Activated CD4-positive, alpha-beta T cell treated with anti-CD3 and anti-CD28 coated beads, Interleukin-2, amount 10 ng/mL, durations not matched to agents 24 days and 14 days (primary cell): ENCODE measurements at regions not wholly inside any gene's neighbourhood (a gene's known extent, or its start where the extent isn't known, plus 50 kb on each side); places are given as distances from the start of the nearest gene placed in this dataset.

Experiments used
- DNase-seq: peaks from one replicate; pipeline ENCODE4 v3.0.0; 2022
- H3K27ac Mint-ChIP-seq: one replicate; pipeline ENCODE4 v1.8.0; 2022; ENCODE audit warnings: mild to moderate bottlenecking, mixed read lengths
- H3K27me3 Mint-ChIP-seq: one replicate; pipeline ENCODE4 v1.8.0; 2022; ENCODE audit warnings: mixed read lengths
- H3K36me3 Mint-ChIP-seq: one replicate; pipeline ENCODE4 v1.8.0; 2022; ENCODE audit warnings: low read depth, mild to moderate bottlenecking, mixed read lengths
- H3K4me1 Mint-ChIP-seq: one replicate; pipeline ENCODE4 v1.8.0; 2021; ENCODE audit warnings: mixed read lengths
- H3K4me3 Mint-ChIP-seq: one replicate; pipeline ENCODE4 v1.8.0; 2022; ENCODE audit warnings: mild to moderate bottlenecking, moderate library complexity, mixed read lengths
- H3K9me3 Mint-ChIP-seq: one replicate; pipeline ENCODE4 v1.8.0; 2021; ENCODE audit warnings: mixed read lengths
- intact Hi-C: fragments of 100-400 bp; cut with micrococcal nuclease; formaldehyde crosslinking; loops from one replicate; pipeline ENCODE4 v1.15.1; 2023

DNA sequence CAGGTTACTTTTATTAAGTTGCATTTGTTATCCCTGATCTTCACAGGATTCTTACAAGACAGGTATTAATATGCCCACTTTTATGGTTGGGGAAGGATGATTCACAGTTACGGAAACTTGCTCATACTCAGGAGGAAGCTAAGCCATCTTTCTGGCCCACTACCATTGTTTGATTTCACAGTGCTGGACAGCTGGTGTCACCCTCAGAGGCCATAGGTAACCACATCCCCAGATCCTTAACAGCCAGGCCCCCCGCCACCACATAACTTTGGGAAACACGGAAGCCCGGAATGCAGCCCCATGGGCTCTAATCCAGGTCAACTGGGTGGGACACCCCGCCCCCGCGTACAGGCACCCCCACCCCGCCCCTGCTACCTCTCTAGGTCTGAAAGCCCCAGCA lies 119.7 kb downstream of the IRS2 start:
- H3K9me3 Mint-ChIP-seq, result no peaks in the 10 kb centered on the region

GRCh38 chr13:109665781-109666249 lies 120.6 kb downstream of the IRS2 start:
- H3K9me3 Mint-ChIP-seq, result no peaks in the 10 kb centered on the region
- H3K4me1 Mint-ChIP-seq, result no peaks in the 10 kb centered on the region
- no peak for DNase-seq
- intact Hi-C loops, result no loop called here
- no peak overlapping the region for H3K4me3 Mint-ChIP-seq
- H3K27ac Mint-ChIP-seq, result no peak overlapping the region
- H3K27me3 Mint-ChIP-seq, result no peaks in the 10 kb centered on the region
- H3K36me3 Mint-ChIP-seq, result no peaks in the 10 kb centered on the region

More for the DNA sequence above, 119.7 kb downstream of the IRS2 start:
- intact Hi-C loops, result no loop called here
- H3K4me3 Mint-ChIP-seq, result no peak overlapping the region
- no peak overlapping the region for H3K27ac Mint-ChIP-seq
- no peaks in the 10 kb centered on the region for H3K4me1 Mint-ChIP-seq
- DNase-seq, result no peak
- H3K27me3 Mint-ChIP-seq, result no peaks in the 10 kb centered on the region
- no peaks in the 10 kb centered on the region for H3K36me3 Mint-ChIP-seq

DNA sequence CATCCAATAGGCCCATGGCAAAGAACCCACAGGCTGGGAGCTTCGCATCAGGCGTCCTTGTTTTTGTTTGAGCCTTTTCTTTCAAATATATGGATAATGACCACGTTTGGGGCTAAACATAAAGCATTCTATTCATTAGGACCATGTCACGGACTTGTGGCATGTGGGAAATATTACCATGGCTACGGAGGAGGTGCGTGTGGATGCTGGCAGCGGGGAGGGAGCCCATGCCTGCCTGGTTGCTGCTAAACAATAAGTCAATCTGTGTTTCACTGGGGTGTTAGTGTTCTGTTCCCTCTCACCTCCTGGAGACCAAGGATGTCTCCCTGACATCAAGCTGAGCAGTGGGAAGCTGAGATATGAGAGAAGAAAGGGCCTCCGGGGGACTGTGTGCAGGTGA lies 121.1 kb downstream of the IRS2 start:
- H3K36me3 Mint-ChIP-seq, result no peaks in the 10 kb centered on the region
- no peak for DNase-seq
- no peaks in the 10 kb centered on the region for H3K9me3 Mint-ChIP-seq
- no peaks in the 10 kb centered on the region for H3K27me3 Mint-ChIP-seq
- no peaks in the 10 kb centered on the region for H3K4me1 Mint-ChIP-seq
- no peak overlapping the region for H3K27ac Mint-ChIP-seq
- no peak overlapping the region for H3K4me3 Mint-ChIP-seq
- intact Hi-C loops, result no loop called here

- DNase-seq, result no peak
- H3K9me3 Mint-ChIP-seq, result no peaks in the 10 kb centered on the region
- H3K4me3 Mint-ChIP-seq, result no peak overlapping the region
- intact Hi-C loops, result no loop called here
- H3K27me3 Mint-ChIP-seq, result no peaks in the 10 kb centered on the region
- no peaks in the 10 kb centered on the region for H3K4me1 Mint-ChIP-seq
- H3K27ac Mint-ChIP-seq, result no peak overlapping the region
- H3K36me3 Mint-ChIP-seq, result no peaks in the 10 kb centered on the region
Measured at GRCh38 chr13:109657395-109657794, 129.0 kb downstream of the IRS2 start.

DNA sequence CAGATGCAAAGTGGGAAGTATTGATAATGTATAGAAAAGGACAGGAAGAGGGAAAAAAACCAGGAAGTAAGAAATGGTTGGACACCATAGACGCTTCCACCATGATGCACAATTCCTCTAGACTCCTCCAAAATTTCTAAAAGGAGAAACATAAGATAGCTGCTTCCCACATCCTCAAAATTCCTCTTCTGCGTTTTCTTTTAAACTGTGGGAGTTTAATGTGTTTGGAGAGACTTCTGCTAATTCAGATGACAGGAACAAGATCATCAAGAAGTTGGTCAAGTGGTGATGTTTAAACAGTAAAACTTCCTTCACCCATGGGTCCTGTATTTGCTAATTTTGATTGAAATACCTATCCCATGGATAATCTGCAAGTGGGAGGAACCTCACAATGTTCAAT lies 130.2 kb downstream of the IRS2 start:
- Mint-ChIP-seq H3K4me3 (no peak overlapping the region), H3K4me1 (no peaks in the 10 kb centered on the region), H3K27ac (no peak overlapping the region), H3K27me3 (peaks cover 2% of the 10 kb centered on the region), H3K36me3 (no peaks in the 10 kb centered on the region), H3K9me3 (no peaks in the 10 kb centered on the region)
- intact Hi-C loops, result no loop called here
- DNase-seq, result no peak

- no peak overlapping the region for H3K27ac Mint-ChIP-seq
- H3K36me3 Mint-ChIP-seq, result no peaks in the 10 kb centered on the region
- no peaks in the 10 kb centered on the region for H3K9me3 Mint-ChIP-seq
- H3K4me1 Mint-ChIP-seq, result no peaks in the 10 kb centered on the region
- no peak for DNase-seq
- intact Hi-C loops, result no loop called here
- H3K27me3 Mint-ChIP-seq, result peaks cover 2% of the 10 kb centered on the region
- H3K4me3 Mint-ChIP-seq, result no peak overlapping the region
Measured at GRCh38 chr13:109655611-109656010, 130.8 kb downstream of the IRS2 start.

DNA sequence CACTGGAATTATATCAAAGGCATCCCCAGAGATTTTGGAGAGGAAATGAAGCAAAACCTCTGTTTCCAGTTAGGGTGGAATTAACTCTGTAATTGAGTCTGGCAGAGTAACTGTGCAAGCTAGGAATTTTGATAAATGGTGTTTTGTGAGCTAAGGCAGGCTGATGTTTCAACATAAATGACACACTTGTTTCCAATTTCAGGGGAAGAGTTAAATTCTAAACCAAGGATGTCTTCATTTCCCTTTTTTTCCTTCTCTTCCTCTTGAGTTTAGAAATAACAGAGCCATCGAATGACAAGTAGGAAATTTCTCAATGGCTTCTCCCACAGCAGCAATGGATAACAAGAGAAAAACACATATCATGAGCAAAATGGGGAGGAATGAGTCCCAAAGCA lies 131.2 kb downstream of the IRS2 start:
- intact Hi-C loops, result no loop called here
- Mint-ChIP-seq H3K36me3 (no peaks in the 10 kb centered on the region), H3K4me1 (no peaks in the 10 kb centered on the region), H3K27me3 (peaks cover 2% of the 10 kb centered on the region), H3K4me3 (no peak overlapping the region), H3K9me3 (no peaks in the 10 kb centered on the region), H3K27ac (no peak overlapping the region)
- no peak for DNase-seq

DNA sequence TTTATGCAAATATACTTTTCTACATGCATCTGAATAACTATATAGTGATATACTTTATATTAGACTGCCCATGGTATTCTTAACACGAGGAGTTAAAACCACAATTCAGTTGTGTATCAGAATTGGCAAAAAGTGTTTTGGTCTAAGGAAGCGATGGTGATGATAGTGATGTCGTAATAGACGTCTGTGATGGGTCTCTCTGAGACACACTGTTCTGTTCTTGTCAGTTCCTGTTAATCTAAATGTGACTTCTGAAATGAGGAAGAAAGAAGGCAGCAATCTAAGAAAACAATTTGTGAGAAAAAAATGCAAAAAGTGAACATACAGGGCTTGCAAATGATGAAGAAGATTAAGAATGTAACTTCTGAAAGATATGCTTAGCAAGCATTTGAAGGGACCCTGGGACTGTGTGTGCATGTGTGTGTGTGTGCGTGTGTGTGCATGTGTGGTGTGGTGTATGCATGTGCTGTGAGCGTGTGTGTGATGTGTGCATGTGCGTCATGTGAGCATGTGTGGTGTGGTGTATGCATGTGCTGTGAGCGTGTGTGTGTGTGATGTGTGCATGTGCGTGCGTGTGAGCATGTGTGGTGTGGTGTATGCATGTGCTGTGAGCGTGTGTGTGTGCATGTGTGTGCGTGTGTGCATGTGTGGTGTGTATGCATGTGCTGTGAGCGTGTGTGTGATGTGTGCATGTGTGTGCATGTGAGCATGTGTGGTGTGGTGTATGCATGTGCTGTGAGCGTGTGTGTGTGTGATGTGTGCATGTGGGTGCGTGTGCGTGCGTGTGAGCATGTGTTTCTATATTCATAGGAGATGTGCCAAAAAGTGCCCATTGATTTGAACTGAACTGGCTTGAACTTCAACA lies 131.8 kb downstream of the IRS2 start:
- Mint-ChIP-seq H3K9me3 (no peaks in the 10 kb centered on the region), H3K27me3 (peaks cover 2% of the 10 kb centered on the region), H3K27ac (no peak overlapping the region), H3K4me3 (no peak overlapping the region), H3K36me3 (no peaks in the 10 kb centered on the region), H3K4me1 (no peaks in the 10 kb centered on the region)
- DNase-seq, result no peak
- intact Hi-C loops, result no loop called here

DNA sequence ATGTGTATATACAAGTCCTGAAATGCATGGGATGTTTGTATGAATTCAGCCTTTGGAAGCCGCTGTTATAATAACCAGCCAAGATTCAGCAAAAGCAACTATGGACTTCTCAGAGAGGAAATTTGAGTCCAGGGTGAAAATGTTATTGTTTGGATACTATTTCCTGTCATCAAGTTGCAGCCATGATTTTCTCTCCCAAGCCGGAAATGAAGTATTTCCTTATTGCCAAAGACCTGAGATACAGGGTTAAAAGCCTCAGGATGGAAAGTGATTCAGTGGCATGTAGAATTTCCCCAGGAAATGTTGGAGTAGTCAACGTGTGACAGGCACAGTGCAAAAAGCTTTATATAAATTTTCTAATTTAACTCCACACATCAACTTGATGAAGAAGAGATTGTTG lies 133.9 kb downstream of the IRS2 start:
- Mint-ChIP-seq H3K36me3 (no peaks in the 10 kb centered on the region), H3K27me3 (peaks cover 2% of the 10 kb centered on the region), H3K9me3 (no peaks in the 10 kb centered on the region), H3K4me1 (no peaks in the 10 kb centered on the region), H3K4me3 (no peak overlapping the region), H3K27ac (no peak overlapping the region)
- intact Hi-C loops, result no loop called here
- DNase-seq, result no peak

DNA sequence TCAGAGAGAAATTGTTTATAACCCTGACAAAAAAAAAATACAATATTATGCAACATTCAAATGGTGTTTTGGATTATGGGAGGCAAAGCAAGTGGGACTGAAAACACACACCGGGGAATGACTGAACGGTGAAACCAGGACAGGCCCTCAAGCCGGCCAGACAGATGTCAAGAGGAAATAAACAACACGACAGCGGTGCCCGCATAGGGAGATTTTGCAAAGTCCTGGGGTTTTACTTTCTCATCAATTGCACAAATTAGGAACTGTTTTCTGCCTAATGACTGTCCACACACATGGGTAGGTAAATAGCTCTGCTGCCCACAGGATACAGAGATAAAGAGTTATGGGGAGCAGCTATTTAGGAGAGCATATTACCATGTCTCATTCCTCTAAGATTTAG lies 134.5 kb downstream of the IRS2 start:
- Mint-ChIP-seq H3K4me1 (no peaks in the 10 kb centered on the region), H3K36me3 (no peaks in the 10 kb centered on the region), H3K27ac (no peak overlapping the region), H3K27me3 (peaks cover 2% of the 10 kb centered on the region), H3K4me3 (no peak overlapping the region), H3K9me3 (no peaks in the 10 kb centered on the region)
- intact Hi-C loops, result no loop called here
- DNase-seq, result no peak

DNA sequence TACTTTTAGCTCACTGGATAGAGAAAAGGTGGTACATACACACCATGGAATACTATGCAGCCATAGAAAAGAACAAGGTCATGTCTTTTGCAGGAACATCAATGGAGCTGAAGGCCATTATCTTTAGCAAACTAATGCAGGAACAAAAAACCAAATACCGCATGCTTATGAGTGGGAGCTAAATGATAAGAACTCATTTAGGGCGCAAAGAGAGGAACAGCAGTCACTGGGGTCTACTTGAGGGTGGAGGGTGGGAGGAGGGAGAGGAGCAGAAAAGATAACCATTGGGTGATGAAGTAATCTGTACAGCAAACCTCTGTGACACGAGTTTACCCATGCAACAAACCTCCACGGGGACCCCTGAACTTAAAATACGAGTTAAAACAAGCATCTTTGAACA lies 135.1 kb downstream of the IRS2 start:
- no peak overlapping the region for H3K27ac Mint-ChIP-seq
- intact Hi-C loops, result no loop called here
- no peaks in the 10 kb centered on the region for H3K36me3 Mint-ChIP-seq
- no peaks in the 10 kb centered on the region for H3K4me1 Mint-ChIP-seq
- peaks cover 2% of the 10 kb centered on the region for H3K27me3 Mint-ChIP-seq
- H3K4me3 Mint-ChIP-seq, result no peak overlapping the region
- no peak for DNase-seq
- H3K9me3 Mint-ChIP-seq, result no peaks in the 10 kb centered on the region

DNA sequence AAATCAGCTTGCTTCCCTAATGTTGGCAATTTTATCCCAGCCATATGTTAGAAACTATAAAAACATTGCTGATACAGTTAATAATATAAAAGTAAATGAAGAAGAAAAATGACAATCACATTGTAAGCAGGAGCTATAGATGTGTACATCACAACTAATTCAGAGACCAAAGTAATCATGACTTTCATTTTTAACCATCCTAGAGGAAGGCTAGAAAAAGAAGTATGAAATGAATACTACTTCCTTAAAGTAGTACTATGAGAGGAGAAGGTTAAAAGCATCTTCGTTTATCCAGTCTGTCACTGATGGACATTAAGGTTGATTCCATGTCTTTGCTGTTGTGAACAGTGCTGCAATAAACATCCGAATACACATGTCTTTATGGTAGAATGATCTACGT lies 135.5 kb downstream of the IRS2 start:
- H3K27ac Mint-ChIP-seq, result no peak overlapping the region
- H3K4me3 Mint-ChIP-seq, result no peak overlapping the region
- no peaks in the 10 kb centered on the region for H3K36me3 Mint-ChIP-seq
- no peak for DNase-seq
- intact Hi-C loops, result no loop called here
- H3K27me3 Mint-ChIP-seq, result peaks cover 2% of the 10 kb centered on the region
- H3K4me1 Mint-ChIP-seq, result peaks cover 2% of the 10 kb centered on the region
- no peaks in the 10 kb centered on the region for H3K9me3 Mint-ChIP-seq

DNA sequence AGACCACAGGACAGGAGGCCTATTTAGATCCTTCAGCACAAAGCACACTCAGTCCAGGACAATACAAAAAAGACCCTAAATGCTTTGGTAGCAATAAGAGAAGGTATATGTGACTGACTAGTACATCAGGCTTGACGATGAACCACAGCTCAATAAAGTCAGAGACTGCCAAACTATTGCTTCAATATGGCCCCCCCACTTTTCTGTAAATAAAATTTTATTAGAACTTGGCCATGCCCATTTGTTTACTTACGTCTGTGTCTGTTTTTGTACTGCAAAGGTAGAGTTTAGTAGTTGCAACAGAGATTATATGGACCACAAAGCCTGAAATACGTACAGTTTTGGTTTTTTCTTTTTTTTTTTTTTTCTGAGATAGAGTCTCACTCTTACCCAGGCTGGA lies 136.7 kb downstream of the IRS2 start:
- H3K27ac Mint-ChIP-seq, result no peak overlapping the region
- intact Hi-C loops, result no loop called here
- H3K27me3 Mint-ChIP-seq, result peaks cover 2% of the 10 kb centered on the region

DNA sequence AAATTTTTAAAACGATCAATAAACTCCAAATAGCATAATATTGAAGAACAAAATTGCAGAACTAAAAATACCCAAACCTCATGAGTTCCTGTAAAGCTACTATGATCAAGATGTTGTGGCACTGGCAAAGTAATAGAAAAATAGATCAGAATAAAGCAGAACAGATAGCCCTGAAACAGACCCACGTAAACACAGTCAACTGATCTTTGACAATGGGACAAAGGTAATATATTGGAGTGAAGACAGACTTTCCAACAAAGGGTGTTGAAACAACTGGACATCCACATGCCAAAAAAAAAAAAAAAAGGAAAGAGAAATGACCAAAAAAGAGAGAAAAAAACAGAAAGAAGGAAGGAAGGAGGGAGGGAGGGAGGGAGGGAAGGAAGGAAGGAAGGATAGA lies 138.7 kb downstream of the IRS2 start:
- Mint-ChIP-seq H3K27me3 (peaks cover 2% of the 10 kb centered on the region), H3K4me3 (no peak overlapping the region), H3K36me3 (no peaks in the 10 kb centered on the region), H3K4me1 (peaks cover 2% of the 10 kb centered on the region), H3K9me3 (no peaks in the 10 kb centered on the region), H3K27ac (no peak overlapping the region)
- intact Hi-C loops, result no loop called here
- DNase-seq, result no peak

More for the DNA sequence above, 136.7 kb downstream of the IRS2 start:
- Mint-ChIP-seq H3K36me3 (no peaks in the 10 kb centered on the region), H3K4me1 (peaks cover 2% of the 10 kb centered on the region), H3K9me3 (no peaks in the 10 kb centered on the region), H3K4me3 (no peak overlapping the region)
- no peak for DNase-seq

- no peak overlapping the region for H3K27ac Mint-ChIP-seq
- intact Hi-C loops, result no loop called here
- no peaks in the 10 kb centered on the region for H3K27me3 Mint-ChIP-seq
- no peak for DNase-seq
- no peaks in the 10 kb centered on the region for H3K36me3 Mint-ChIP-seq
- H3K4me3 Mint-ChIP-seq, result no peak overlapping the region
- peaks cover 2% of the 10 kb centered on the region for H3K4me1 Mint-ChIP-seq
- peaks cover under 1% of the 10 kb centered on the region for H3K9me3 Mint-ChIP-seq
Measured at GRCh38 chr13:109647053-109647452, 139.3 kb downstream of the IRS2 start.
